Colonic mucosa (tissue), 4 donors: ENCODE measurements at regions not wholly inside any gene's neighbourhood (a gene's known extent, or its start where the extent isn't known, plus 50 kb on each side); places are given as distances from the start of the nearest gene placed in this dataset.

Experiments used
- DNase-seq: peaks from one replicate; pipeline ENCODE4 v3.0.0-alpha.2; 2020
- H3K27ac ChIP-seq: fragments of 200-600 bp; one replicate; pipeline ENCODE4 v1.8.0; 2021
- H3K27me3 ChIP-seq: fragments of 200-600 bp; one replicate; pipeline ENCODE4 v1.8.0; 2021
- H3K36me3 ChIP-seq: fragments of 200-600 bp; one replicate; pipeline ENCODE4 v1.8.0; 2021
- H3K4me1 ChIP-seq: fragments of 200-600 bp; one replicate; pipeline ENCODE4 v1.8.0; 2021; ENCODE audit warnings: mild to moderate bottlenecking
- H3K4me3 ChIP-seq: fragments of 200-600 bp; one replicate; pipeline ENCODE4 v1.8.0; 2021
- H3K9ac ChIP-seq, 2 donors: one replicate each; pipeline ENCODE4 v1.7.0; 2013; ENCODE audit warnings: control low read depth in 2 of 2, low read depth in 2 of 2, low read length in 2 of 2
- H3K9me3 ChIP-seq: fragments of 200-600 bp; one replicate; pipeline ENCODE4 v1.8.0; 2021
- CTCF ChIP-seq: fragments of 200-600 bp; IDR thresholded peaks from one replicate; pipeline ENCODE4 v1.8.0; 2022; ENCODE audit warnings: antibody characterized with exemption, mild to moderate bottlenecking
- intact Hi-C: fragments of 100-400 bp; cut with DNase I; formaldehyde crosslinking; loops from one replicate; pipeline ENCODE4 v1.14.1; 2022
- donor health status: healthy.
- donor health status: DM: no; HTN: no; CAD: no.
- donor health status: DM: no; HTN: no; CAD: no.

DNA sequence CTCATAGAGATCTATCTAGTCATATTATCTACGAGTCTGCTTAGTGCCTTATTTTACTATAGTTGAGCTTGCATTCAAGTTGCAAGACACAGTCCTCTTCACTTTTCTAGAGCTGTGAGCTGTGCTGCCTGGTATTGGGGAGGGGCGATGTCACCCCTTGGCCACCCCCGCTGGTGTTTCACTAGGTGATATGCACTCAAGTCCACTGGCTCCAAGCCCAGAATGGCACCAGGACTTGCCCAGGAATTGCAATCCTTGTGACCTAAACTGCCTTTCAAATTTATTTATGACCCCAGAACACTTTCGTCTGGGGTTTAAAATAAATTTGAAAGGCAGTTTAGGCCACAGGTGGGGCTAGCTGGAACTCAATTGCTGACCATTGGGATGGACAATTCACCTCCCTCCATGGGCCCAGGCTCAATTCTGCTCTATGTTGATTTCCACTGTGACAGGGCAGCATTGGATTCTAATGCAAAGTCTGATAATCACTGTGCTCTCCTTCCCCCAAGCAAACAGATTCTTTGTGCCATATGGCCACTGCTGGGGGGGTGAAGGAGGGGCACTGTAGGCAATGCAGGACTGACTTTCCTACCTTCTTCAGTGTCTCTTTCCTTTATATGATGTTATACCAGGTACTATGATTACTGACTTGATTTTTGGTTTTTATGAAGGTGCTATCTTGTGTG, 1244.2 kb upstream of the MIR17HG start:
- no peak overlapping the region for H3K4me3 ChIP-seq
- no peak for TF ChIP-seq CTCF
- H3K36me3 ChIP-seq = no peaks in the 10 kb centered on the region
- H3K9me3 ChIP-seq = no peaks in the 10 kb centered on the region
- no peaks in the 10 kb centered on the region for H3K27me3 ChIP-seq
- intact Hi-C loops = no loop called here
- no peak overlapping the region for H3K9ac ChIP-seq
- DNase-seq = no peak
- H3K4me1 ChIP-seq = no peaks in the 10 kb centered on the region
- no peak overlapping the region for H3K27ac ChIP-seq

DNA sequence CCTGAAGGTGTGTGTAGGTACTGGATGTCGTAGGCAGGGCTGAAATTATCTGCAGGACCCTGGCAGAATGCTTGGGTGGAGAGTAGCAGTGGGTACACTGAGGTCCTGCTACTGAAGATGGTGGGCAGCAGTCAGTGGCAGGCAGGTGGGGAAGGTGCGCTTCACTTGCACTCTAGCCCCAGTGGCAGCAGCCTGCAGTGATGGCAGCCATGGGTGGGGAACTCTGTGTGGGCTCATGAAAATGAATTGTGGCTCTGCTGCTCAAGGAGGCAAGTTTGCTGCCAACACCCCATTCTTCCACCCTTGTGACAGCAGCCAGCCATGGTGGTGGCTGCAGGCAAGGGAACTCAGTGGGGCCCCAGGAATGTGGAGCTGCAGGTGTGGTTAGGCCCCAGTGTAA, 1242.7 kb upstream of the MIR17HG start:
- Histone ChIP-seq H3K9ac (no peak overlapping the region), H3K4me3 (no peak overlapping the region), H3K27ac (no peak overlapping the region), H3K4me1 (no peaks in the 10 kb centered on the region), H3K36me3 (no peaks in the 10 kb centered on the region), H3K27me3 (no peaks in the 10 kb centered on the region), H3K9me3 (no peaks in the 10 kb centered on the region)
- no peak for DNase-seq
- intact Hi-C loops = no loop called here
- TF ChIP-seq CTCF = no peak

DNA sequence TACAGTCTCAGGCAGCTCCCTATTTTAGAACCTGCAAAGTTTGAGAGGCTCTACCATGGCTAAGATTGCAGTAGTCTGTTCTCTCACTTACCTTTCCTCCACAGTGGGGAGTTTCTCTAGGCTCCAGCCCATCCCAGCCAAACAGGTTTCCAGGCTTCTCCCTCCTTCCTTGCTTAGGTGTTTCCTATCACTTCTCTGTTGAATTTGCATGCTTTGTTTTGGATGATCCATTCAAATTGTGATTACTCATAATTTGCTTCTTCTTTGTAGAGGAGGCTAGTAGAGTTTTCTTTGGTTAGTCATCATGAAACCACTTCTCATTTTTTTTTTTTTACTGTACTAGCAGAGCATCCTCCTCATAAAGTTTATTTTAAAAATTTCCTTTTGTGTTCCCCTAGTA, 1242.2 kb upstream of the MIR17HG start:
- Histone ChIP-seq H3K9me3 (no peaks in the 10 kb centered on the region), H3K36me3 (no peaks in the 10 kb centered on the region), H3K27ac (no peak overlapping the region), H3K4me1 (no peaks in the 10 kb centered on the region), H3K4me3 (no peak overlapping the region), H3K9ac (no peak overlapping the region), H3K27me3 (no peaks in the 10 kb centered on the region)
- intact Hi-C loops = no loop called here
- TF ChIP-seq CTCF = no peak
- DNase-seq = no peak

GRCh38 chr13:90105849-90106496, 1241.5 kb upstream of the MIR17HG start:
- DNase-seq = no peak
- Histone ChIP-seq H3K27ac (no peak overlapping the region), H3K9me3 (no peaks in the 10 kb centered on the region), H3K36me3 (no peaks in the 10 kb centered on the region), H3K4me3 (no peak overlapping the region), H3K9ac (no peak overlapping the region), H3K4me1 (no peaks in the 10 kb centered on the region), H3K27me3 (no peaks in the 10 kb centered on the region)
- intact Hi-C loops = no loop called here
- no peak for TF ChIP-seq CTCF

DNA sequence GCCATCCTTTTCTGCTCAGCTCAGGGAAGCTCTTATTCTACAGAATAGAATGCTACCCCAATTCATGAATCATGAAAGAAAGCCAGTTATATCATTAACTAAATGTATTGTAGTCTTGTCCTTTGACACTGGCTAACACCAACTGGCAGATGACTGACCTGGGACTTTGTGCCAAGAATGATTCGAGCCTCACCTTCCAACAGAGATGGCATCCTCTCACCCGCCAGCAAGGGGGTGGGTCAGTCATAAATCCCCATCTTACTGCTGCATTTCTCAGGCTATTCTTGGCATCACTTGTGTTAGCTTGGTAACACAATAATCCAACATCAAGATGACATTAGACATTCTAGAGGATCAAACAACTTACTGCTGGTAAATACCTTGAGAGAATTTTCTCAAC, 1239.8 kb upstream of the MIR17HG start:
- Histone ChIP-seq H3K4me3 (no peak overlapping the region), H3K36me3 (no peaks in the 10 kb centered on the region), H3K27me3 (no peaks in the 10 kb centered on the region), H3K9me3 (no peaks in the 10 kb centered on the region), H3K27ac (no peak overlapping the region), H3K4me1 (no peaks in the 10 kb centered on the region), H3K9ac (no peak overlapping the region)
- no peak for DNase-seq
- intact Hi-C loops = no loop called here
- TF ChIP-seq CTCF = no peak
